Thymus (tissue), 11 donors: ENCODE measurements at regions not wholly inside any gene's neighbourhood (a gene's known extent, or its start where the extent isn't known, plus 50 kb on each side); places are given as distances from the start of the nearest gene placed in this dataset.

Experiments
- DNase-seq, 9 donors: peaks; one replicate each; pipeline ENCODE4 v3.0.0-alpha.2; 2013; ENCODE audit warnings: low spot score in 9 of 9, low read depth in 6 of 9, missing footprints in 1 of 9
- H3K27ac ChIP-seq, 2 donors: one replicate each; pipeline ENCODE4 v1.5.1; 2013; ENCODE audit warnings: control low read depth in 1 of 2, low read depth in 1 of 2, low read length in 1 of 2, mild to moderate bottlenecking in 1 of 2, moderate library complexity in 1 of 2
- H3K27me3 ChIP-seq, 2 donors: one replicate each; pipeline ENCODE4 v1.5.1; 2013; ENCODE audit warnings: low read length in 1 of 2; ENCODE audit not compliant: control insufficient read depth in 2 of 2, insufficient read depth in 1 of 2
- H3K36me3 ChIP-seq, 2 donors: one replicate each; pipeline ENCODE4 v1.5.1; 2013; ENCODE audit warnings: low read length in 1 of 2, mild to moderate bottlenecking in 1 of 2, moderate library complexity in 1 of 2; ENCODE audit not compliant: control insufficient read depth in 2 of 2, insufficient read depth in 2 of 2
- H3K4me1 ChIP-seq, 2 donors: one replicate each; pipeline ENCODE4 v1.5.1; 2013; ENCODE audit warnings: low read length in 2 of 2; ENCODE audit not compliant: control insufficient read depth in 2 of 2, insufficient read depth in 2 of 2
- H3K4me3 ChIP-seq, 2 donors: one replicate each; pipeline ENCODE4 v1.5.1; 2013; ENCODE audit warnings: low read length in 2 of 2, control low read depth in 1 of 2, mild to moderate bottlenecking in 1 of 2
- H3K9me3 ChIP-seq, 2 donors: one replicate each; pipeline ENCODE4 v1.5.1; 2013; ENCODE audit warnings: low read length in 1 of 2, mild to moderate bottlenecking in 1 of 2; ENCODE audit not compliant: control insufficient read depth in 2 of 2, insufficient read depth in 1 of 2
- WGBS: extraction: QIAGEN DNeasy Blood & Tissue Kit; methylation state at CpG from one replicate; pipeline ENCODE4 v1.1.7; 2013; 5-methylcytosine and 5-hydroxymethylcytosine counted together
- donor health status: healthy.

DNA sequence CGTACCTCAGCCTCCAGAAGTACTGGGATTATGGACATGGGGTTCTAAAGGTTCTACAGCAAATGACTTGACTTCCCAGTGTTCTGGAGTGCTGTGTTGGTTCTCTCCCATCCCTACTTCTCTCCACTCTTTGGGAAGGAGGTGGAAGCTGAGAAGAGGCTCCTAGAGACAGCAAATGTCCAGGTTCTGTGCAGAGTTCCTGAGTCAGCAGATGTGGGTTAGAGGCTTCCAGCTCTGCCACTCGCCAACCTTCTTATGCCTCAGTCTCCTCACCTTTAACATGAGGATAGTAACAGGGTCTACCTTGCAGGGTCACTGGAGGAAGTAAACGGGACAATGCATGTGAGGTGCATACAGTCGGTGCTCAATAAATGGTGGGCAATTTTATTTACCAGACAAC is 80.5 kb upstream of the VSTM2B start:
- no peaks in the 10 kb centered on the region for H3K27me3 ChIP-seq
- H3K4me1 ChIP-seq: no peaks in the 10 kb centered on the region
- H3K9me3 ChIP-seq: peaks cover 0 to 9% of the 10 kb centered on the region in 2 donors
- H3K27ac ChIP-seq: no peak overlapping the region
- H3K4me3 ChIP-seq: no peak overlapping the region
- 91% methylated on average over 4 of the region's 4 CpGs for WGBS
- no peaks in the 10 kb centered on the region for H3K36me3 ChIP-seq
- DNase-seq: no peak

DNA sequence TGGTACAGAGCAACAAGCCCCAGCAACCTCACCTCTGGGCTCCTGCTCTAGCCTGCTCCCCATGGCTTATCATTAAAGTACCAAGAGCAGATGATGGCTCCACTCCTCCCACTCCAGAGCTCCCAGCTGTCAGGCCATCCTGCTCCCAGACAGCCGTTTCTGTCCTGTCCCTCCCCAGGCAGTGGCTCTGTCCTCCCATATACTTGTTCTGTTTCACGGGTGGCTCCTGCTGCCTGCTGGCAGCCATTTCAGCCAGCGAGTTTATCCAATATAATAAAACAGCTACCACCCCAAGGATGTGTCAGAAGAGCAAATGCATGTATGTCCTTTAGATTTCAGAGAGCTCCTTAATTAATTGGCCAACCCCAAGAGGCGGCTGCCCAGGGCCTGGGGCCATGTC is 79.4 kb upstream of the VSTM2B start:
- H3K4me1 ChIP-seq: no peaks in the 10 kb centered on the region
- no peak overlapping the region for H3K4me3 ChIP-seq
- WGBS: 85% methylated on average over 4 of the region's 4 CpGs
- no peaks in the 10 kb centered on the region for H3K36me3 ChIP-seq
- no peaks in the 10 kb centered on the region for H3K27me3 ChIP-seq
- no peak for DNase-seq
- H3K27ac ChIP-seq: no peak overlapping the region
- peaks cover 0 to 9% of the 10 kb centered on the region in 2 donors for H3K9me3 ChIP-seq

DNA sequence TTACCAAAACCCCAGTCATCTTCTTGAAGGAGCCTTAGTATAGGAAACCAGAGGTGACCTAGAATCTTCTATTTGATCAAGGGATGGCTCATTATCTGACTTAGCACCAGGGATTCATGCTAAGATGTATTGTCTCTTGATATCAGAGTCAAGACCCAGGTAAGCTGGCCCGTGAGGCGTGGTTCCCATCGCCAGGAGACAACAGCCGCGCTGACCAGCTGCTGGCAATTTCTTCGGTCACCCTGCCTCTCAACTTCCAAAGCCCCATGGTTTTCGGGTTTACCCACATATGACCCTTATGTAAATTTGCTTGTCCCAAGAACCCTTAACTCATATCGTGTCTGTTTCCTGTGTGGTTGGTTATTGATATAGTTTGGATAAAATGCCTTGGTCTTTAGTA is 77.7 kb upstream of the VSTM2B start:
- Histone ChIP-seq H3K4me1 (no peaks in the 10 kb centered on the region), H3K36me3 (no peaks in the 10 kb centered on the region), H3K27ac (no peak overlapping the region), H3K4me3 (no peak overlapping the region), H3K27me3 (no peaks in the 10 kb centered on the region), H3K9me3 (no peaks in the 10 kb centered on the region)
- no peak for DNase-seq
- 96% methylated on average over 8 of the region's 8 CpGs for WGBS

DNA sequence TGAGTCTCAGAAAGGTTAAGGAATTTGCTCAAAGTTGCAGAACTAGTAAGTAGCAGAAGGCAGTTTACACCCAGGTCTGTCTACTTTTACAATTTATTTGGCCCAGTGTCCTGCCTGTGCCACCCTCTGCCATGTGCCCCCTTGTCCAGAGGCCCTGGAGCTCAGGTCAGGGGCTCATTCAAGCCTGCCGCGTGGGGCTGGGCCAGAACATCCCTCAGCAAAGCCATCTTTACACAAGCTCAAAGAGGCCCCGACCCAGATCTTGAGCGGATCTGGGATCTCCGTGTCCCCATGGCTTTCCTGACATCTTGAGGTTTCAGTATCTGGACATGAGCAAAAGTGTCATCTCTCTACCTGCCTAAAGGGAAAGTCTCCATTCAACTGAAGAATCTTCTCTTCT is 76.4 kb upstream of the VSTM2B start:
- no peak for DNase-seq
- WGBS: 94% methylated on average over 5 of the region's 5 CpGs
- H3K36me3 ChIP-seq: no peaks in the 10 kb centered on the region
- H3K4me1 ChIP-seq: no peaks in the 10 kb centered on the region
- no peak overlapping the region for H3K27ac ChIP-seq
- H3K4me3 ChIP-seq: no peak overlapping the region
- no peaks in the 10 kb centered on the region for H3K27me3 ChIP-seq
- no peaks in the 10 kb centered on the region for H3K9me3 ChIP-seq

DNA sequence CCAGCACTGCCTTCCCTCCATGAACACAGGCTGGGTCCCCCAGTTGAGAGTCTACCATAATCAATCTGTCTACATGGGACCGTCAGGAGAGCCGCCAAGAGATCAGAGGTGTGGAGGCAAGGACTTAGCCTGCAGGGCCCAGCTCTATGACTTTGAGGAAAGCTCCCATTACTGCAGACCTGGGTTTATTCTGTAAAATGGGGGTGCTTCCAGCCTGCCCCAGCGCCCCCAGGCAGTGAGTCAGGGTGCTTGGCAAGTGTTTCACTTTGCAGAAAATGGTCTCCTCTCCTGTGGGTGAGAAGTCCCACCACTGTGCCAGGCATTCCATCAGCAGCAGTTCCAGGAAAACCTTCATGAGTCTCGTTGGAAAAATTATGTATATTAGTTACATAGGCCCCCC is 75.5 kb upstream of the VSTM2B start:
- Histone ChIP-seq H3K4me1 (no peaks in the 10 kb centered on the region), H3K27ac (no peak overlapping the region), H3K27me3 (no peaks in the 10 kb centered on the region), H3K9me3 (no peaks in the 10 kb centered on the region), H3K36me3 (no peaks in the 10 kb centered on the region), H3K4me3 (no peak overlapping the region)
- 88% methylated on average over 4 of the region's 4 CpGs for WGBS
- DNase-seq: no peak

DNA sequence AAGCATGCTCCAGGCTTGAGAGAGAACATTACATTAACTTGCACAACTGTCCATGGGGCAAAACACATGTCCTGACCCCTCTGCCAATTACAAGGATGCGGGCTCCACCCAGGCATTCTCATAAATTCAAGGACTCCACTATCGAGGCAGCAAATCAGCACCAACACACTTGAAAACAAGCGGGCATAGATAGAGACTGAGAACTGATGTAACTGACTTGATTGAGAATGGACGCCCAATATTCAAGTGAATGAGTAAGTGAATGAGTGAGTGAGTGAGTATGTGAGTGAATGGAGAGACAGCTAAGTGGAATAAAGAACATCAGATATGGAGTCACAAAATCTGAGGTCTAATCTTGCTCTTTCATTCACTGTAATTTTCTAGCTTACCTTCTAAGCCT is 75.0 kb upstream of the VSTM2B start:
- Histone ChIP-seq H3K27me3 (no peaks in the 10 kb centered on the region), H3K36me3 (no peaks in the 10 kb centered on the region), H3K4me1 (no peaks in the 10 kb centered on the region), H3K9me3 (no peaks in the 10 kb centered on the region), H3K4me3 (no peak overlapping the region), H3K27ac (no peak overlapping the region)
- DNase-seq: no peak
- WGBS: 93% methylated on average over 4 of the region's 4 CpGs

DNA sequence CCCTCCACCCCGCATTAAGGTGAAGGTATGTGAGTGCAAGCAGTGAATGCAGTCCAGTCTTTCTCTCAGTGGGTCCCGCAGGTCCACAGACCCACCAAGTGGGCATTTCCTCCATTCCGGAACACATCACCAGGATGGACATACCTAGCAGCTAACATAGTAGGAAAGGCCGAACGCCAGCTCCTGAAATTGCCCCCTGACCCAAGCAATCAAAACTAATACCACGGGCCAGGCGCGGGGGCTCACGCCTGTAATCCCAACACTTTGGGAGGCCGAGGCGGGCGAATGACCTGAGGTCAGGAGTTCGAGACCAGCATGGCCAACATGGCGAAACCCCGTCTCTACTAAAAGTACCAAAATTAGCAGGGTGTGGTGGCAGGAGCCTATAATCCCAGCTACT is 71.7 kb upstream of the VSTM2B start:
- H3K9me3 ChIP-seq: no peaks in the 10 kb centered on the region
- H3K36me3 ChIP-seq: no peaks in the 10 kb centered on the region
- no peak overlapping the region for H3K4me3 ChIP-seq
- H3K27ac ChIP-seq: no peak overlapping the region
- 95% methylated on average over 15 of the region's 15 CpGs for WGBS
- H3K4me1 ChIP-seq: no peaks in the 10 kb centered on the region
- DNase-seq: no peak
- H3K27me3 ChIP-seq: no peaks in the 10 kb centered on the region

DNA sequence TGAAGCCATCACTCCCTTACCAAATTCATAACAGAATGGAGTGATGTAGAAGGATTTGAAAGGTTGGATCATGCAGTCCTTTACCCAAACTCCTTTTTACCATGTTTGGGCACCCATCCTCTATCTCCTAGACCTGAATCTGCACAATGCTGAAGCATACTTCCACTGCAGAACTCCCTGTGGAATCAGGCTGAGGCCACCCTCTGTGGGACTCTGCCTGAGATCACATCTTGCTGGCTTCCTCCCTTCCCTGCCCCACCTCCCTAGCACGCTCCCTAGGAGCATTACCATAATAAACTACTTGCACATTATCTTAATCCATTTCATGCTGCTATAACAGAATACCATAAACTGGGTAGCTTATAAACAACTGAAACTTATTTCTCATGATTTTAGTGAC is 68.4 kb upstream of the VSTM2B start:
- DNase-seq: no peak
- no peaks in the 10 kb centered on the region for H3K27me3 ChIP-seq
- no peak overlapping the region for H3K4me3 ChIP-seq
- 93% methylated on average over 1 of the region's 1 CpG for WGBS
- H3K27ac ChIP-seq: no peak overlapping the region
- H3K9me3 ChIP-seq: no peaks in the 10 kb centered on the region
- H3K36me3 ChIP-seq: no peaks in the 10 kb centered on the region
- no peaks in the 10 kb centered on the region for H3K4me1 ChIP-seq

DNA sequence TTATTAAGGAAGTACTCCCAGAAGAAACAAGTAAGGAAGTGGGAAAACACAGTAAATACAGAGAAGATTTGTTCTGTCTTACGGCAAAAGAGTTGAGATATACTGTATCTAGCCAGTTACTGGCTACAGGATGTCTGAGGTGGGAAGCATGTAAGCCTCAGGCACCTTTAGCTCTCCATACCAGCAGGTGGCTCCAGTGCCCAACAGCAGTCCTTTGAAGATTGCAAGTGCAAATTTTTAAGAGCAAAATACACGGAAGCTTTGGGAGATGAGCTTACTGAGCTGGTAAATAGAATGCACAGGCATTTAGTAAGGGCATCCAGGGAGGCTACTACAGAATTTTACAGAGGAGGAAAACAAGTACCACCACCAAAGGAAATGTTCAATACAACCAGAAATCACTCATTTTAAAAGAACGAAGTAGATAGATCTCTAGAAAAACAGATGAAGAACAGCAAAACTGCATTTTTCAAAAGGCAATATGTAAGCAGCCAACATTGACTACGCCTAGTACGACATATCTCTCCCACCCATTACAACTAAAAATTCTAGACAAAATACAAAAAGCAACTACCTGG is 57.9 kb upstream of the VSTM2B start:
- no peak overlapping the region for H3K4me3 ChIP-seq
- peak in 3 of 9 donors; percentile 8 to 23 (median 19) for DNase-seq
- WGBS: 70% methylated on average over 5 of the region's 5 CpGs
- H3K9me3 ChIP-seq: no peaks in the 10 kb centered on the region
- no peak overlapping the region for H3K27ac ChIP-seq
- H3K4me1 ChIP-seq: no peaks in the 10 kb centered on the region
- no peaks in the 10 kb centered on the region for H3K36me3 ChIP-seq
- H3K27me3 ChIP-seq: no peaks in the 10 kb centered on the region

DNA sequence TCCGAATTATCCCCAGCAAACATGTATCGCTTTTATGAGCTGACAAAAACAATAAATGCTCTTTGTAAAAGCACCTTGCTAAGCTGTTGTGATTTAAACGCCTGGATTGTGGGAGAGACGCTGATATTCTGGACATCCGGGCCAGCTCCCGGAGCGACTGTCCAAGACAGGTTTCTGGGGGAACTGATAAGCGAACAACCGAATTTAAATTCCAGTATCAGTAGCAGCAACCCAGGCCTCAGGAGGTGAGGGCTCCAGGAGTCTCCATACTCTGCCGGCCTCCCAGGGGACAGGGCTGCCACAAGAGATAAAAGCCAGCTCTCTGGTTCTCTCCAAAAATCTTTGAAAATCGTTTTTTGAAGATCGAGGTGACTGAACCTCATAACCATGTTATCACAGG is 50.3 kb upstream of the VSTM2B start:
- Histone ChIP-seq H3K36me3 (no peaks in the 10 kb centered on the region), H3K9me3 (no peaks in the 10 kb centered on the region), H3K27me3 (no peaks in the 10 kb centered on the region), H3K27ac (no peak overlapping the region), H3K4me3 (no peak overlapping the region), H3K4me1 (no peaks in the 10 kb centered on the region)
- 88% methylated on average over 12 of the region's 12 CpGs for WGBS
- DNase-seq: no peak
